Kidney epithelial cell (primary cell): ENCODE measurements at regions not wholly inside any gene's neighbourhood (a gene's known extent, or its start where the extent isn't known, plus 50 kb on each side); places are given as distances from the start of the nearest gene placed in this dataset.

Experiments
- DNase-seq: peaks from one replicate; pipeline ENCODE4 v3.0.0-alpha.2; 2010; ENCODE audit warnings: low read depth
- H3K27me3 ChIP-seq: 2 replicates; pipeline ENCODE4 v1.6.0; 2011; ENCODE audit warnings: low read length; ENCODE audit not compliant: control insufficient read depth, insufficient read depth
- H3K36me3 ChIP-seq: 2 replicates; pipeline ENCODE4 v1.5.1; 2011; ENCODE audit warnings: low read length; ENCODE audit not compliant: control insufficient read depth, insufficient read depth
- H3K4me3 ChIP-seq: 2 replicates; pipeline ENCODE4 v1.5.1; 2011; ENCODE audit warnings: low read depth, mild to moderate bottlenecking, control low read depth, low read length
- TF ChIP-seq, protein P1 (sequence below): IDR thresholded peaks from 2 replicates; pipeline ENCODE4 v1.5.1; 2011; ENCODE audit warnings: mild to moderate bottlenecking, moderate library complexity, low read length, control low read depth, inconsistent platforms; ENCODE audit not compliant: insufficient read depth, poor library complexity, severe bottlenecking

DNA sequence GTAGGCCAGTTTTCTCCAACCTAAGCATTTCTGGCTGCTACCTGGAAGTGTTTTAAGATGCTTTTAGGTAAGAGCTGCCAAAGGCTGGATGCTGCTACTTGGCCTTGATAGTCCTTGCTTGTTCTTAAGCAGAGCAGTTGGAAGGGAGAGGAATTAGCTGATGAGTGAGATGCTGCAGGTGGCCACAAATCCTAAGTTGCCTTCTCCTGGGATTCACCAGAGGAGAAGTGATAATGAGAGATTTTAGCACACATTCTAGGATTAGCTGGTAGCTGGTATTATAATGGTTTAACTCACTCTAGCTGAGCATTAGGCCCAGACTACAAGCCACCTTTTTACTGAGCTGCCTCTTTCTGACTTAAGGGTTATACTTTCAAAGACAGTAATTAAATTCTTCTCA, 442.9 kb upstream of the RAG2 start:
- no peaks in the 10 kb centered on the region for H3K36me3 ChIP-seq
- no peak for DNase-seq
- H3K27me3 ChIP-seq: no peaks in the 10 kb centered on the region
- H3K4me3 ChIP-seq: no peak overlapping the region
- TF ChIP-seq, protein P1, sequence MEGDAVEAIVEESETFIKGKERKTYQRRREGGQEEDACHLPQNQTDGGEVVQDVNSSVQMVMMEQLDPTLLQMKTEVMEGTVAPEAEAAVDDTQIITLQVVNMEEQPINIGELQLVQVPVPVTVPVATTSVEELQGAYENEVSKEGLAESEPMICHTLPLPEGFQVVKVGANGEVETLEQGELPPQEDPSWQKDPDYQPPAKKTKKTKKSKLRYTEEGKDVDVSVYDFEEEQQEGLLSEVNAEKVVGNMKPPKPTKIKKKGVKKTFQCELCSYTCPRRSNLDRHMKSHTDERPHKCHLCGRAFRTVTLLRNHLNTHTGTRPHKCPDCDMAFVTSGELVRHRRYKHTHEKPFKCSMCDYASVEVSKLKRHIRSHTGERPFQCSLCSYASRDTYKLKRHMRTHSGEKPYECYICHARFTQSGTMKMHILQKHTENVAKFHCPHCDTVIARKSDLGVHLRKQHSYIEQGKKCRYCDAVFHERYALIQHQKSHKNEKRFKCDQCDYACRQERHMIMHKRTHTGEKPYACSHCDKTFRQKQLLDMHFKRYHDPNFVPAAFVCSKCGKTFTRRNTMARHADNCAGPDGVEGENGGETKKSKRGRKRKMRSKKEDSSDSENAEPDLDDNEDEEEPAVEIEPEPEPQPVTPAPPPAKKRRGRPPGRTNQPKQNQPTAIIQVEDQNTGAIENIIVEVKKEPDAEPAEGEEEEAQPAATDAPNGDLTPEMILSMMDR: no peak

DNA sequence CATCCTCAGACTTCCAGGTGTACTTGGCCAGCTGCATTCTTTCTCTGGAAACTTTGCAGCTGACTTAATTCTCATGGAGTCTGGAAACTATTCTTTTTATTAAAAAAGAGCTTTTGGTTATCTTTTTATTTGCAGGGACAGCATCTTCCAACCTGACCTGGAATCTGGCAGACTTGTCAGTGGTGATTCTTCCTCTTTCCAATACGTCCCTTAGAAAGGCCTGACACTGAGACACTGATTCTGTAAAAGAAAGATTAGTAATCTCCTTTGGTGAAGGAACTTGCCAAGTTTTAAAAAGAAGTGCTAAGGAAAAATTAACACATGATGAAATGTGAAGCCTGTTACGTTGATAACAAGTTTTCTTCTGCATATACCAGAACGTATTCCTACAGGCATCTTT, 440.9 kb upstream of the RAG2 start:
- Histone ChIP-seq H3K4me3 (no peak overlapping the region), H3K36me3 (no peaks in the 10 kb centered on the region), H3K27me3 (no peaks in the 10 kb centered on the region)
- TF ChIP-seq, protein P1: no peak
- DNase-seq: no peak

DNA sequence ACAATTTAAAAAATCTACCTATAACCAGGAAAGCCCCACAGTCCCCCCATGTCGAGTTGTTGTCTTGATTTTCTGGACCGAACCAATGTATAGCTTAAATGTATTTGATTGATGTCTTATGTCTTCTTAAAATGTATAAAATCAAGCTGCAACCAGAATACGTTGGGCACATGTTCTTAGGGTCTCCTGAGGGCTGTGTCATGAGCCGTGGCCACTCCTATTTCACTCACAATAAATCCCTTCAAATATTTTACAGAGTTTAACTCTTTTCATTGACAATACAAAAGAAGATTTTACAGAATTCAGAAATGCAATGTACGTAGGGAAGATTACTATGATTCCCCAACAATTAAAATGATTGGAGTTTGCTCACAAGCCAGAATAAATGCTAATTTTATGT, 428.7 kb upstream of the RAG2 start:
- no peaks in the 10 kb centered on the region for H3K36me3 ChIP-seq
- H3K4me3 ChIP-seq: no peak overlapping the region
- DNase-seq: no peak
- TF ChIP-seq, protein P1: no peak
- no peaks in the 10 kb centered on the region for H3K27me3 ChIP-seq

DNA sequence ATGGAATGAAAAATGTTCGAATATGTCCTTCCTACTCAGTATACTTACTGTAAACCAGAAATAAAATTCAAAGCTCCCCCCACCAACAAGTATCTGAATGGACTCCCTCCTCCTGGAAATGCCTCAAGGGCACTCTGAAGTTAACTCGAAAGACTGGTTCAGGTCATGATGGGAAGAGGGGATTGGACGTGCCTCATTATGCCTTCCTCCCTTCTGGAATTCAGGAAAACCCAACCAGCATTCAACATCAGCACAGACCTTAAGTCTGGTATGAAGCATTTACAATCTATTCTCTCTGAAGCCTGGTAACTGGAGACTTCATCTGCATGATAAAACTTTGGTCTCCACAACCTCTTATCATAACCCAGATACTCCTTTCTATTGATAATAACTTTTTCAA, 428.3 kb upstream of the RAG2 start:
- Histone ChIP-seq H3K27me3 (no peaks in the 10 kb centered on the region), H3K36me3 (no peaks in the 10 kb centered on the region), H3K4me3 (no peak overlapping the region)
- no peak for DNase-seq
- TF ChIP-seq, protein P1: no peak

DNA sequence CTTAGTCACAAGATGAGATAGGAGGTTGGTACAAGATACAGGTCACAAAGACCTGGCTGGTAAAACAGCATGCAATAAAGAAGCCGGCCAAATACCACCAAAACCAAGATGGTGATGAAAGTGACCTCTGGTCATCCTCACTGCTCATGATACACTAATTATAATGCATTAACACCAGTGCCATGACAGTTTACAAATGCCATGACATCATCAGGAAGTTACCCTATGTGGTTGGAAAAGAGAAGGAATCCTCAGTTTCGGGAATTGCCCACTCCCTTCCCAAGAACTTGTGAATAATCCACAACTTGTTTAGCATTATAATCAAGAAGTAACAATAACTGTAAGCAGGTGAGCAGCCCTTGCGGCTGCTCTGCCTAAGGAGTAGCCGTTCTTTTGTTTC, 408.5 kb upstream of the RAG2 start:
- H3K36me3 ChIP-seq: no peaks in the 10 kb centered on the region
- no peaks in the 10 kb centered on the region for H3K27me3 ChIP-seq
- H3K4me3 ChIP-seq: no peak overlapping the region
- no peak for DNase-seq
- TF ChIP-seq, protein P1: no peak

DNA sequence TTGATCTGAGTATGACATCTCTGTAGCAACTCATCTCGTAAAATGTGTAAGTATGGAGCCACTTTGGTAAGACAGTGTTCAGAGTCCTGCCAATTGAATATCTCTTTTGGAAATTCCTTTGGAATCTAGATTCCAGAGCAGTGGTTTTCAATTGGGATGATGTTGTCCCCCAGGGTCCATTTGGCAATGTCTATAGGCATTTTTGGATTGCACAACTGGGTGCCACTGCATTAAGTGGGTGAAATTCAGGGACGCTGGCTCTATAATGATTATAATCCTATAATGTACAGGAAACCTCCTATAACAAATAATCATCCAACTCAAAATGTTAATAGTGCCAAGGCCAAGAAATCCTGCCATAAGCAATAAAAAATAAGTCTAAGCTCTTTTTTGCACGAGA, 404.8 kb upstream of the RAG2 start:
- Histone ChIP-seq H3K4me3 (no peak overlapping the region), H3K36me3 (no peaks in the 10 kb centered on the region), H3K27me3 (no peaks in the 10 kb centered on the region)
- TF ChIP-seq, protein P1: no peak
- DNase-seq: no peak
